ENCODE measurements at regions not wholly inside any gene's neighbourhood (a gene's known extent, or its start where the extent isn't known, plus 50 kb on each side); places are given as distances from the start of the nearest gene placed in this dataset.

DNA sequence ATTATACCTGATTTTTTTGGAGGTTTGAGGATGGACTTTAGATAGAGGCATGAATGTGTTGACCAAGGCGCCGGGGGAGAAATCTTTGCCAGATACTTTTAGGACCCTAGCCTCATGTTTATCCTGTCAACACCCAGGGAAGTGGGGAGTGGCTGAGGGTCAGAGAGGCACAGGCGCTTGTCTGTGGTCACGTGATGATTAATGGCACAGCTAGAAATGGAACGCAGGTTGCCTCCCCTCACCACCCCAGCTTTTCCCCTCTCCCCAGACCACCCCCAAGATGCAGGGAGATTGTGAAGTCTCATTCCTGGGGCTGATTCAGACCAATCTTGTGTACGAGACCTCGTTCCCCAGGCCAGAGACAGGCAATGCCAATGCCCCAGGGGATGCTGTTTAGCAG is 218.4 kb upstream of the LINGO1 start:
- TF ChIP-seq MAX (IDR thresholded peaks at IDR 0.05; ENCODE audit: low read depth, low read length) = no peak
- no peak for TF ChIP-seq POLR2A (IDR thresholded peaks at IDR 0.05; ENCODE audit: extremely low read depth, insufficient read length)
- TF ChIP-seq CTCF (IDR thresholded peaks at IDR 0.05; ENCODE audit: low read depth, low read length) = no peak
- TF ChIP-seq MYC (IDR thresholded peaks at IDR 0.05; ENCODE audit: low read depth, low read length) = no peak
- no peak for DNase-seq (ENCODE audit: low read depth)
- no peak overlapping the region for H3K4me3 ChIP-seq (ENCODE audit: low read depth, low read length)

GRCh38 chr15:77846986-77847385 is 214.3 kb upstream of the LINGO1 start:
- no peak overlapping the region for H3K4me3 ChIP-seq (ENCODE audit: low read depth, low read length)
- TF ChIP-seq POLR2A (IDR thresholded peaks at IDR 0.05; ENCODE audit: extremely low read depth, insufficient read length) (no peak), MAX (IDR thresholded peaks at IDR 0.05; ENCODE audit: low read depth, low read length) (no peak), MYC (IDR thresholded peaks at IDR 0.05; ENCODE audit: low read depth, low read length) (no peak), CTCF (IDR thresholded peaks at IDR 0.05; ENCODE audit: low read depth, low read length) (no peak)
- DNase-seq (ENCODE audit: low read depth) = no peak

- H3K4me3 ChIP-seq (ENCODE audit: low read depth, low read length) = no peak overlapping the region
- no peak for DNase-seq (ENCODE audit: low read depth)
- TF ChIP-seq CTCF (IDR thresholded peaks at IDR 0.05; ENCODE audit: low read depth, low read length) (no peak), MAX (IDR thresholded peaks at IDR 0.05; ENCODE audit: low read depth, low read length) (no peak), MYC (IDR thresholded peaks at IDR 0.05; ENCODE audit: low read depth, low read length) (no peak), POLR2A (IDR thresholded peaks at IDR 0.05; ENCODE audit: extremely low read depth, insufficient read length) (no peak)
These were observed 213.6 kb upstream of the LINGO1 start for GRCh38 chr15:77846360-77846759.

DNA sequence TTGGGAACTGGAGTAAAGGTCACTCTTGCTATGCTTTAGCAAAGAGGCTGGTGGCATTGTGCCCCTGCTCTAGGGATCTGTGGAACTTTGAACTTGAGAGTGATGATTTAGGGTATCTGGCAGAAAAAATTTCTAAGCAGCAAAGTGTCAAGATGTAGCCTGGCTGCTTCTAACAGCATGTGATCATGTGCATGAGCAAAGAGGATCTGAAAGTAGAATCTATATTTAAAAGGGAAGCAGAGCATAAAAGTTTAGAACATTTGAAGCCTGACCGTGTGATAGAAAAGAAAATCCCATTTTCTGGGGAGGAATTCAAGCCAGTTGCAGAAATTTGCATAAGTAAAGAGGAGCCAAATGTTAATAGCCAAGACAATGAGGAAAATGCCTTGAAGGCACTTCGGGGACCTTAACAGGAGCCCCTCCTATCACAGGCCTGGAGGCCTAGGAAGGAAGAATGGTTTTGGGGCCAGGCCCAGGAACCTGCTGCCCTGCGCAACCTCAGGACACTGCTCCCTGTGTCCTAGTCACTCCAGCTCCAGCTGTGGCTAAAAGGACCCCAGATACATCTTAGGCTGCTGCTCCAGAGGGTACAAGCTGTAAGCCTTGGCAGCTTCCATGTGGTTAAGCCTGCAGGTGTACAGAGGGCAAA is 212.2 kb upstream of the LINGO1 start:
- no peak for DNase-seq (ENCODE audit: low read depth)
- TF ChIP-seq CTCF (IDR thresholded peaks at IDR 0.05; ENCODE audit: low read depth, low read length) = no peak
- TF ChIP-seq MAX (IDR thresholded peaks at IDR 0.05; ENCODE audit: low read depth, low read length) = no peak
- no peak for TF ChIP-seq POLR2A (IDR thresholded peaks at IDR 0.05; ENCODE audit: extremely low read depth, insufficient read length)
- TF ChIP-seq MYC (IDR thresholded peaks at IDR 0.05; ENCODE audit: low read depth, low read length) = no peak
- no peak overlapping the region for H3K4me3 ChIP-seq (ENCODE audit: low read depth, low read length)

DNA sequence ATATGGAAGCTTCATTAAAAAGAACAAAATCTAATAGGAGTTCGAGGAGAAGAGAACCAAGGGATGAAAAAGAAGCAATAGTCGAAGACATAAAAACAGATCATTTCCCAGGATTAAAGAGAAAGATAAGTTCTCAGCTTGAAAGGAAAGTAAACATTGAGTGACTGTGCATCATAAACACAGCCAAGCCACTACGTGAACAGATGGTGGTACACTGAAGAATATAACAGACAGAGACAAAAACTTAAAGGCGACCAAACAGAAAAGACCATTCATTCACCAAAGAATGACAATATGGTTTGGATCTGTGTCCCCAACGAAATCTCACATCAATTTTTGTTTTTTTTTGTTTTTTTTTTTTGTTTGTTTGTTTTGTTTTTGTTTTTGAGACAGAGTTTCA is 210.8 kb upstream of the LINGO1 start:
- no peak for TF ChIP-seq CTCF (IDR thresholded peaks at IDR 0.05; ENCODE audit: low read depth, low read length)
- no peak for TF ChIP-seq MYC (IDR thresholded peaks at IDR 0.05; ENCODE audit: low read depth, low read length)
- no peak for TF ChIP-seq MAX (IDR thresholded peaks at IDR 0.05; ENCODE audit: low read depth, low read length)
- no peak for TF ChIP-seq POLR2A (IDR thresholded peaks at IDR 0.05; ENCODE audit: extremely low read depth, insufficient read length)
- no peak for DNase-seq (ENCODE audit: low read depth)
- no peak overlapping the region for H3K4me3 ChIP-seq (ENCODE audit: low read depth, low read length)

Measured in NB4 (cell line).